Loucy (cell line): ENCODE measurements at regions not wholly inside any gene's neighbourhood (a gene's known extent, or its start where the extent isn't known, plus 50 kb on each side); places are given as distances from the start of the nearest gene placed in this dataset.

Experiments used
- H2AFZ ChIP-seq: fragments of 200-600 bp; sonication (generic); 2 replicates; pipeline ENCODE4 v1.6.0; 2016; ENCODE audit warnings: antibody characterized with exemption, mild to moderate bottlenecking, low read length, moderate library complexity
- H3F3A ChIP-seq: fragments of 200-600 bp; 2 replicates; pipeline ENCODE4 v1.6.0; 2016; ENCODE audit warnings: antibody characterized with exemption, low read depth, mild to moderate bottlenecking
- H3K27me3 ChIP-seq: fragments of 200-600 bp; sonication (generic); 2 replicates; pipeline ENCODE4 v1.6.1; 2014; ENCODE audit warnings: low read length, mild to moderate bottlenecking; ENCODE audit not compliant: insufficient read depth, poor library complexity, severe bottlenecking
- H3K36me3 ChIP-seq: fragments of 200-600 bp; sonication (generic); 2 replicates; pipeline ENCODE4 v1.6.1; 2016; ENCODE audit warnings: low read length; ENCODE audit not compliant: insufficient read depth
- H3K4me1 ChIP-seq: fragments of 200-600 bp; sonication (generic); 2 replicates; pipeline ENCODE4 v1.5.1; 2014; ENCODE audit warnings: low read length, mild to moderate bottlenecking; ENCODE audit not compliant: insufficient read depth, poor library complexity, severe bottlenecking
- H3K4me2 ChIP-seq: fragments of 200-600 bp; sonication (generic); 2 replicates; pipeline ENCODE4 v1.6.0; 2014; ENCODE audit warnings: antibody characterized with exemption, low read length, low read depth, mild to moderate bottlenecking; ENCODE audit not compliant: poor library complexity, severe bottlenecking
- H3K4me3 ChIP-seq: fragments of 200-600 bp; sonication (generic); 2 replicates; pipeline ENCODE4 v1.5.1; 2014; ENCODE audit warnings: low read length, mild to moderate bottlenecking, mixed read lengths; ENCODE audit not compliant: poor library complexity, severe bottlenecking
- H3K79me2 ChIP-seq: fragments of 200-600 bp; sonication (generic); 2 replicates; pipeline ENCODE4 v1.6.1; 2014; ENCODE audit warnings: low read length; ENCODE audit not compliant: insufficient read depth
- H3K9ac ChIP-seq: fragments of 200-600 bp; sonication (generic); 2 replicates; pipeline ENCODE4 v1.6.0; 2014; ENCODE audit warnings: mild to moderate bottlenecking, low read depth, low read length, moderate library complexity; ENCODE audit not compliant: poor library complexity, severe bottlenecking
- H3K9me2 ChIP-seq: fragments of 200-600 bp; sonication (generic); replicated peaks from 2 replicates; pipeline ENCODE4 v1.6.1; 2016; ENCODE audit warnings: low read depth, low read length, mixed read lengths
- H3K9me3 ChIP-seq: fragments of 200-600 bp; sonication (generic); 2 replicates; pipeline ENCODE4 v1.6.1; 2014; ENCODE audit warnings: mild to moderate bottlenecking, antibody characterized with exemption, low read length, low read depth; ENCODE audit not compliant: insufficient read depth
- H4K20me1 ChIP-seq: fragments of 200-600 bp; sonication (generic); 2 replicates; pipeline ENCODE4 v1.6.0; 2014; ENCODE audit warnings: antibody characterized with exemption, low read length, mild to moderate bottlenecking; ENCODE audit not compliant: insufficient read depth, poor library complexity, severe bottlenecking
- EZH2phosphoT487 ChIP-seq: fragments of 200-600 bp; IDR thresholded peaks from 2 replicates; pipeline ENCODE4 v1.6.1; 2018; ENCODE audit warnings: antibody characterized with exemption, mild to moderate bottlenecking, moderate library complexity, borderline replicate concordance
- TF ChIP-seq, protein P1 (sequence below): fragments of 200-600 bp; sonication (generic); conservative IDR thresholded peaks from 2 replicates; pipeline ENCODE4 v1.5.1; 2014; ENCODE audit warnings: mild to moderate bottlenecking, antibody characterized with exemption, low read length

DNA sequence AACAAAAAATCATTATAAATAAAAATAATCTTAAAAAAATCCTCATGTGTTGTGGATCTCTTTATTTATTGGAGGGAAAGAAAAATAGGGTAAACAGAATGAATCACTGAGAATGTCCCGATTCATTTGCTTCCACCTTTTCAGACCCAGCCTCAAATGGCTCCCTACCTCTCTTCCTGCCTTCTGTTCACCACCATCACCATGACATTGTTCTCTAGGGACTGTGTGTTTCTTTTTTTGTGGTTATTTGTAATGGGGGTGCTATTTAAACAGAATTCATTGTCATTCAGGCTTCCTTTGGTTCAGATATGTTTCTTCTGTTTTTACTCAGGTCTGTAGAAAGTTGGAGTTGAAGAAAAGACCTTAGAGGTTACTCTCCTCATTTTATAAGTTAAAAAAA, 198.2 kb downstream of the KIF4B start:
- no peaks in the 10 kb centered on the region for H4K20me1 ChIP-seq
- H3K9me2 ChIP-seq: no peaks in the 10 kb centered on the region
- no peaks in the 10 kb centered on the region for H3K79me2 ChIP-seq
- no peaks in the 10 kb centered on the region for H3K36me3 ChIP-seq
- H3K27me3 ChIP-seq: no peaks in the 10 kb centered on the region
- no peak overlapping the region for H3K9ac ChIP-seq
- H3K4me1 ChIP-seq: peaks cover 6% of the 10 kb centered on the region
- no peaks in the 10 kb centered on the region for H3F3A ChIP-seq
- H3K4me2 ChIP-seq: peak overlapping the region; percentile 4
- TF ChIP-seq EZH2phosphoT487: no peak
- H3K4me3 ChIP-seq: no peak overlapping the region
- no peak overlapping the region for H2AFZ ChIP-seq
- no peaks in the 10 kb centered on the region for H3K9me3 ChIP-seq

DNA sequence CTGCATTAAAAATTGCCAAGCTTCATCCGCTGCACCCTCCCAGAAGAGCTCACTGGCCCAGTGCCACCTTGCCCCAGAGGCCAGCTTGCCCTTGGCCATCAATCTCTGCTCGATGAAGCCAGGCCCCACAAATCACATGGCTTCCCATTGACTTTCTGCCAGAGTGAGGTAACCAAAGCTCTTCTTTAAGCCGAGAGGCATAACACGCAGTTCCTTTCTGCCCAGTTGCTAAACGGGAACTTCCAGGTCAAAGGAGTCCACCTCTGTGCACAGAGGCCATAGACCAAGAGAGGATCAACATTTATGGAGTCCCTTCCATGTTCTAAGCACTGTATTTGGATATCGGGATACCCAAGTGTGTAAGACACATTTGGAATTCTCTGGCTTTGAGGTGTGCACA, 208.8 kb downstream of the KIF4B start:
- TF ChIP-seq EZH2phosphoT487: no peak
- TF ChIP-seq, protein P1, sequence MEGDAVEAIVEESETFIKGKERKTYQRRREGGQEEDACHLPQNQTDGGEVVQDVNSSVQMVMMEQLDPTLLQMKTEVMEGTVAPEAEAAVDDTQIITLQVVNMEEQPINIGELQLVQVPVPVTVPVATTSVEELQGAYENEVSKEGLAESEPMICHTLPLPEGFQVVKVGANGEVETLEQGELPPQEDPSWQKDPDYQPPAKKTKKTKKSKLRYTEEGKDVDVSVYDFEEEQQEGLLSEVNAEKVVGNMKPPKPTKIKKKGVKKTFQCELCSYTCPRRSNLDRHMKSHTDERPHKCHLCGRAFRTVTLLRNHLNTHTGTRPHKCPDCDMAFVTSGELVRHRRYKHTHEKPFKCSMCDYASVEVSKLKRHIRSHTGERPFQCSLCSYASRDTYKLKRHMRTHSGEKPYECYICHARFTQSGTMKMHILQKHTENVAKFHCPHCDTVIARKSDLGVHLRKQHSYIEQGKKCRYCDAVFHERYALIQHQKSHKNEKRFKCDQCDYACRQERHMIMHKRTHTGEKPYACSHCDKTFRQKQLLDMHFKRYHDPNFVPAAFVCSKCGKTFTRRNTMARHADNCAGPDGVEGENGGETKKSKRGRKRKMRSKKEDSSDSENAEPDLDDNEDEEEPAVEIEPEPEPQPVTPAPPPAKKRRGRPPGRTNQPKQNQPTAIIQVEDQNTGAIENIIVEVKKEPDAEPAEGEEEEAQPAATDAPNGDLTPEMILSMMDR: no peak
- Histone ChIP-seq H3F3A (no peaks in the 10 kb centered on the region), H3K9me2 (no peaks in the 10 kb centered on the region), H3K9ac (no peak overlapping the region), H2AFZ (no peak overlapping the region), H3K27me3 (no peaks in the 10 kb centered on the region), H3K79me2 (no peaks in the 10 kb centered on the region), H3K9me3 (no peaks in the 10 kb centered on the region), H3K36me3 (no peaks in the 10 kb centered on the region), H3K4me1 (no peaks in the 10 kb centered on the region), H4K20me1 (no peaks in the 10 kb centered on the region), H3K4me3 (no peak overlapping the region), H3K4me2 (no peak overlapping the region)

DNA sequence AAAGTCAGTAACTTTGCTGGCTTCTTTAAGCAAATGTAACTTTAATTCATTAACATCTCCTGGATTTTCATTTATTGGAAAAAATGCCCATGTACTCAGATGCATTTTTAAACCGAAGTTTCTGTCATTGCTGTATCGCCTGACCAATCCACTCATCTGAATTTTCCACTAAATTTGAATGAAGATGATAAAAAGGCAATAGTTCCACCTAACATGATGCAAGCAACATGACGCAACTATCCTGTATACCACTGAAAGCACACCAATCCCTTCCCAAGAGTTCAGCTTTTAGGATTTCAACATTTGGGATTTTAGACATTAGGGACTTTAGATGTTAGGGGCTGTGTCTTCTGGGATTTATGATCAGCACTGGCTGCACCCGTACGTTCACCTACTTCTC, 215.6 kb downstream of the KIF4B start:
- Histone ChIP-seq H3K9me2 (no peaks in the 10 kb centered on the region), H2AFZ (no peak overlapping the region), H3K9me3 (no peaks in the 10 kb centered on the region), H3K4me1 (no peaks in the 10 kb centered on the region), H3K27me3 (no peaks in the 10 kb centered on the region), H3F3A (no peaks in the 10 kb centered on the region), H4K20me1 (no peaks in the 10 kb centered on the region), H3K4me3 (no peak overlapping the region), H3K9ac (no peak overlapping the region), H3K79me2 (no peaks in the 10 kb centered on the region), H3K36me3 (no peaks in the 10 kb centered on the region), H3K4me2 (no peak overlapping the region)
- TF ChIP-seq, protein P1: no peak

GRCh38 chr5:155239803-155240202, 226.2 kb downstream of the KIF4B start:
- Histone ChIP-seq H3K4me3 (no peak overlapping the region), H3K27me3 (no peaks in the 10 kb centered on the region), H3K9me3 (no peaks in the 10 kb centered on the region), H3F3A (no peaks in the 10 kb centered on the region), H3K79me2 (no peaks in the 10 kb centered on the region), H4K20me1 (no peaks in the 10 kb centered on the region), H3K4me1 (no peaks in the 10 kb centered on the region), H3K4me2 (no peak overlapping the region), H3K9ac (no peak overlapping the region), H3K36me3 (no peaks in the 10 kb centered on the region), H3K9me2 (no peaks in the 10 kb centered on the region), H2AFZ (no peak overlapping the region)
- TF ChIP-seq, protein P1: no peak
- TF ChIP-seq EZH2phosphoT487: no peak
